Activated naive CD4-positive, alpha-beta T cell treated with anti-CD3 and anti-CD28 coated beads, Interleukin-2, amount 10 ng/mL, durations not matched to agents 7 days and 5 days (primary cell): ENCODE measurements at regions not wholly inside any gene's neighbourhood (a gene's known extent, or its start where the extent isn't known, plus 50 kb on each side); places are given as distances from the start of the nearest gene placed in this dataset.

ENCODE experiments used
- CTCF ChIA-PET: fragments of 350-600 bp; sonication (Branson Sonifier 250); formaldehyde crosslinking; loops from one replicate; lab custom pipeline; 2021; ENCODE audit warnings: antibody characterized with exemption; lab: Charles Lee
- DNase-seq: peaks from one replicate; pipeline ENCODE4 v3.0.0-alpha.2; 2020
- H3K27ac Mint-ChIP-seq: one replicate; pipeline ENCODE4 v1.8.0; 2021; ENCODE audit warnings: mild to moderate bottlenecking, moderate library complexity, mixed read lengths
- H3K27me3 Mint-ChIP-seq: one replicate; pipeline ENCODE4 v1.8.0; 2021; ENCODE audit warnings: mild to moderate bottlenecking, mixed read lengths
- H3K36me3 Mint-ChIP-seq: one replicate; pipeline ENCODE4 v1.8.0; 2021; ENCODE audit warnings: mixed read lengths
- H3K4me1 Mint-ChIP-seq: one replicate; pipeline ENCODE4 v1.8.0; 2021; ENCODE audit warnings: mixed read lengths
- H3K4me3 Mint-ChIP-seq: one replicate; pipeline ENCODE4 v1.8.0; 2021; ENCODE audit warnings: mild to moderate bottlenecking, moderate library complexity, mixed read lengths
- H3K9me3 Mint-ChIP-seq: one replicate; pipeline ENCODE4 v1.8.0; 2021; ENCODE audit warnings: mixed read lengths

GRCh38 chr3:95246413-95246812 lies 1183.6 kb downstream of the NSUN3 start:
- CTCF ChIA-PET = no interaction called here
- no peak overlapping the region for H3K27ac Mint-ChIP-seq
- no peaks in the 10 kb centered on the region for H3K4me1 Mint-ChIP-seq
- H3K4me3 Mint-ChIP-seq = no peak overlapping the region
- H3K36me3 Mint-ChIP-seq = no peaks in the 10 kb centered on the region
- H3K27me3 Mint-ChIP-seq = no peaks in the 10 kb centered on the region
- no peak for DNase-seq
- H3K9me3 Mint-ChIP-seq = peaks cover 3% of the 10 kb centered on the region

GRCh38 chr3:95254061-95254460 lies 1191.2 kb downstream of the NSUN3 start:
- no peak for DNase-seq
- Mint-ChIP-seq H3K27ac (no peak overlapping the region), H3K4me1 (no peaks in the 10 kb centered on the region), H3K27me3 (no peaks in the 10 kb centered on the region), H3K4me3 (no peak overlapping the region), H3K36me3 (no peaks in the 10 kb centered on the region), H3K9me3 (peaks cover 17% of the 10 kb centered on the region)
- CTCF ChIA-PET = no interaction called here

GRCh38 chr3:95254758-95255157 lies 1191.9 kb downstream of the NSUN3 start:
- Mint-ChIP-seq H3K36me3 (no peaks in the 10 kb centered on the region), H3K27me3 (no peaks in the 10 kb centered on the region), H3K27ac (no peak overlapping the region), H3K9me3 (peaks cover 17% of the 10 kb centered on the region), H3K4me3 (no peak overlapping the region), H3K4me1 (no peaks in the 10 kb centered on the region)
- CTCF ChIA-PET = no interaction called here
- no peak for DNase-seq

- H3K27me3 Mint-ChIP-seq = no peaks in the 10 kb centered on the region
- H3K4me1 Mint-ChIP-seq = no peaks in the 10 kb centered on the region
- H3K4me3 Mint-ChIP-seq = no peak overlapping the region
- H3K9me3 Mint-ChIP-seq = peaks cover 11% of the 10 kb centered on the region
- CTCF ChIA-PET = no interaction called here
- H3K36me3 Mint-ChIP-seq = no peaks in the 10 kb centered on the region
- DNase-seq = no peak
- H3K27ac Mint-ChIP-seq = no peak overlapping the region
Observed at GRCh38 chr3:95265129-95265528, 1202.3 kb downstream of the NSUN3 start.

- no peaks in the 10 kb centered on the region for H3K27me3 Mint-ChIP-seq
Observed at GRCh38 chr3:95271395-95271794, 1208.5 kb downstream of the NSUN3 start.

GRCh38 chr3:95272166-95272565 lies 1209.3 kb downstream of the NSUN3 start:
- no peaks in the 10 kb centered on the region for H3K36me3 Mint-ChIP-seq
- DNase-seq = no peak
- CTCF ChIA-PET = no interaction called here
- no peak overlapping the region for H3K27ac Mint-ChIP-seq
- no peaks in the 10 kb centered on the region for H3K4me1 Mint-ChIP-seq
- H3K4me3 Mint-ChIP-seq = no peak overlapping the region
- peaks cover 5% of the 10 kb centered on the region for H3K9me3 Mint-ChIP-seq
- H3K27me3 Mint-ChIP-seq = no peaks in the 10 kb centered on the region

More at GRCh38 chr3:95271395-95271794, 1208.5 kb downstream of the NSUN3 start:
- Mint-ChIP-seq H3K36me3 (no peaks in the 10 kb centered on the region), H3K4me3 (no peak overlapping the region), H3K4me1 (no peaks in the 10 kb centered on the region), H3K9me3 (peaks cover 5% of the 10 kb centered on the region), H3K27ac (no peak overlapping the region)
- no peak for DNase-seq
- CTCF ChIA-PET = interaction anchor here (1.0 kb wide), 1 partner anchor 13 kb away, joined by 3 read pairs; no protein-coding TSS in a partner anchor

GRCh38 chr3:95272781-95273180 lies 1209.9 kb downstream of the NSUN3 start:
- Mint-ChIP-seq H3K4me1 (no peaks in the 10 kb centered on the region), H3K9me3 (peaks cover 5% of the 10 kb centered on the region), H3K4me3 (no peak overlapping the region), H3K27ac (no peak overlapping the region), H3K27me3 (no peaks in the 10 kb centered on the region), H3K36me3 (no peaks in the 10 kb centered on the region)
- CTCF ChIA-PET = no interaction called here
- no peak for DNase-seq

- no peak overlapping the region for H3K27ac Mint-ChIP-seq
- CTCF ChIA-PET = no interaction called here
- H3K4me1 Mint-ChIP-seq = no peaks in the 10 kb centered on the region
- DNase-seq = no peak
- no peaks in the 10 kb centered on the region for H3K9me3 Mint-ChIP-seq
- no peaks in the 10 kb centered on the region for H3K27me3 Mint-ChIP-seq
- H3K36me3 Mint-ChIP-seq = no peaks in the 10 kb centered on the region
- no peak overlapping the region for H3K4me3 Mint-ChIP-seq
Observed at GRCh38 chr3:95277613-95278012, 1214.8 kb downstream of the NSUN3 start.

GRCh38 chr3:95280711-95281352 lies 1218.0 kb downstream of the NSUN3 start:
- H3K9me3 Mint-ChIP-seq = peaks cover 2% of the 10 kb centered on the region
- no peaks in the 10 kb centered on the region for H3K4me1 Mint-ChIP-seq
- no peak for DNase-seq
- no peak overlapping the region for H3K4me3 Mint-ChIP-seq
- no peak overlapping the region for H3K27ac Mint-ChIP-seq
- no peaks in the 10 kb centered on the region for H3K36me3 Mint-ChIP-seq
- no peaks in the 10 kb centered on the region for H3K27me3 Mint-ChIP-seq
- CTCF ChIA-PET = no interaction called here

- CTCF ChIA-PET = no interaction called here
- Mint-ChIP-seq H3K36me3 (no peaks in the 10 kb centered on the region), H3K4me3 (no peak overlapping the region), H3K9me3 (peaks cover 11% of the 10 kb centered on the region), H3K27ac (no peak overlapping the region), H3K4me1 (no peaks in the 10 kb centered on the region), H3K27me3 (no peaks in the 10 kb centered on the region)
- DNase-seq = no peak
Observed at GRCh38 chr3:95289295-95289694, 1226.4 kb downstream of the NSUN3 start.

GRCh38 chr3:95297581-95297980 lies 1234.7 kb downstream of the NSUN3 start:
- H3K27me3 Mint-ChIP-seq = no peaks in the 10 kb centered on the region
- peaks cover 3% of the 10 kb centered on the region for H3K9me3 Mint-ChIP-seq
- CTCF ChIA-PET = no interaction called here
- H3K36me3 Mint-ChIP-seq = no peaks in the 10 kb centered on the region
- DNase-seq = no peak
- no peak overlapping the region for H3K4me3 Mint-ChIP-seq
- no peaks in the 10 kb centered on the region for H3K4me1 Mint-ChIP-seq
- no peak overlapping the region for H3K27ac Mint-ChIP-seq

- no peak overlapping the region for H3K27ac Mint-ChIP-seq
- CTCF ChIA-PET = no interaction called here
Observed at GRCh38 chr3:95302044-95302443, 1239.2 kb downstream of the NSUN3 start.

GRCh38 chr3:95310560-95310959 lies 1247.7 kb downstream of the NSUN3 start:
- CTCF ChIA-PET = no interaction called here
- H3K4me3 Mint-ChIP-seq = no peak overlapping the region
- no peak overlapping the region for H3K27ac Mint-ChIP-seq
- H3K4me1 Mint-ChIP-seq = no peaks in the 10 kb centered on the region
- H3K27me3 Mint-ChIP-seq = no peaks in the 10 kb centered on the region
- H3K36me3 Mint-ChIP-seq = no peaks in the 10 kb centered on the region
- no peak for DNase-seq
- H3K9me3 Mint-ChIP-seq = peaks cover 11% of the 10 kb centered on the region

More at GRCh38 chr3:95302044-95302443, 1239.2 kb downstream of the NSUN3 start:
- H3K9me3 Mint-ChIP-seq = no peaks in the 10 kb centered on the region
- no peak for DNase-seq
- H3K4me1 Mint-ChIP-seq = no peaks in the 10 kb centered on the region
- no peak overlapping the region for H3K4me3 Mint-ChIP-seq
- no peaks in the 10 kb centered on the region for H3K27me3 Mint-ChIP-seq
- no peaks in the 10 kb centered on the region for H3K36me3 Mint-ChIP-seq

GRCh38 chr3:95311272-95311671 lies 1248.4 kb downstream of the NSUN3 start:
- CTCF ChIA-PET = no interaction called here
- H3K27ac Mint-ChIP-seq = no peak overlapping the region
- DNase-seq = no peak
- no peak overlapping the region for H3K4me3 Mint-ChIP-seq
- H3K9me3 Mint-ChIP-seq = peaks cover 11% of the 10 kb centered on the region
- H3K27me3 Mint-ChIP-seq = no peaks in the 10 kb centered on the region
- H3K36me3 Mint-ChIP-seq = no peaks in the 10 kb centered on the region
- H3K4me1 Mint-ChIP-seq = no peaks in the 10 kb centered on the region

- no peak overlapping the region for H3K27ac Mint-ChIP-seq
- H3K27me3 Mint-ChIP-seq = no peaks in the 10 kb centered on the region
- H3K9me3 Mint-ChIP-seq = peaks cover 11% of the 10 kb centered on the region
- H3K36me3 Mint-ChIP-seq = no peaks in the 10 kb centered on the region
- no peak for DNase-seq
- no peaks in the 10 kb centered on the region for H3K4me1 Mint-ChIP-seq
- CTCF ChIA-PET = no interaction called here
- H3K4me3 Mint-ChIP-seq = no peak overlapping the region
Observed at GRCh38 chr3:95312650-95313049, 1249.8 kb downstream of the NSUN3 start.
